ENCODE measurements at regions not wholly inside any gene's neighbourhood (a gene's known extent, or its start where the extent isn't known, plus 50 kb on each side); places are given as distances from the start of the nearest gene placed in this dataset.
"Not testable (repeated sequence)": the region's sequence is repeated elsewhere in the genome, so short reads cannot be mapped to it uniquely, and the experiment has no call there.

GRCh38 chr3:90206482-90206881 is 1099.1 kb downstream of the EPHA3 start:
- TF ChIP-seq CREM (CRISPR knock-in tag; IDR thresholded peaks at IDR 0.05); CTCF (IDR thresholded peaks at IDR 0.05): not testable (repeated sequence)

Measured in WTC11 (cell line).